ENCODE measurements at regions not wholly inside any gene's neighbourhood (a gene's known extent, or its start where the extent isn't known, plus 50 kb on each side); places are given as distances from the start of the nearest gene placed in this dataset.

DNA sequence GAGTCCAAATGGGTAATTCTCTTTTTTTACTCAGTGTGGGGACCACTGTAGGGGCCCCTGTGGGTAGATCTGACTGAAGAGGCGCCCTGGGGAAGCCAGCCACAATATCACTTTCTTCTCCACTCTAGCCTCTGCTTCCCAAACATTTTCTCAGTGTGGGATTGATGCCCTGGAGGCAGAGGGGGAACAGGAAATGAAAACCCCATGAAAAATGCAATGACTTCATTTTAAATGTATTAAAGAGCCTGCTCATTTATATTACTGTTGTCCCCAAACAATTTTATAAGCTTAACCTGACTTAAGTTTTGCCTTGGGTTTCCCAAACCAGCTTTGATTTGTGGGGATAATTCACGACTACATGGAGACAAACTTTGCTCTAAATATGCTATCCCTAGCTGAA is 181.9 kb downstream of the C1orf94 start:
- Histone ChIP-seq H3K9ac (ENCODE audit: low read depth, low read length) (no peak overlapping the region), H3K4me1 (ENCODE audit: control insufficient read depth, insufficient read depth, low read length) (no peaks in the 10 kb centered on the region), H3K27ac (ENCODE audit: low read depth, low read length) (no peak overlapping the region), H3K9me3 (ENCODE audit: control insufficient read depth, insufficient read depth, low read length) (no peaks in the 10 kb centered on the region), H3K27me3 (ENCODE audit: control insufficient read depth, insufficient read depth, low read length) (no peaks in the 10 kb centered on the region), H3K36me3 (ENCODE audit: control insufficient read depth, insufficient read depth, low read length) (no peaks in the 10 kb centered on the region), H3K4me3 (ENCODE audit: low read depth, low read length) (no peak overlapping the region)

DNA sequence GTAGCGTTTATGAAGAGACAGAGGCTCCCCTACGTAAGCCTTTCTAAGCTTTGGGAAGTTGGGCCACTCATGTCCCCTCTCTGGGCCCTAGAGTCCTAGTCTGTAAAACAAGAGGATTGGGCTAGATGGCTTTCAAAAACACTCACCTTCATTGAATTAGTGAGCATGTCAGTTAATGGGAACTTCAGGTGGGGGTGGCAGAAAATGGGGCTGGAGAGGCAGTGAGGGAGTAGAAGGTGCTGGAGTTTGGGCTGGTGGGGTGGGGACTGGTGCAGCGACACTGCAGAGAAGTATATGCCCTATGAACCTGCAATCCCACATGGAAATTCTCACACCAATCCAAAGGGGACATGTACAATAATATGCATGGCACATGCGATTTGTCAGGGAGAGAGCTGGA is 182.7 kb downstream of the C1orf94 start:
- Histone ChIP-seq H3K36me3 (ENCODE audit: control insufficient read depth, insufficient read depth, low read length) (no peaks in the 10 kb centered on the region), H3K9ac (ENCODE audit: low read depth, low read length) (no peak overlapping the region), H3K27me3 (ENCODE audit: control insufficient read depth, insufficient read depth, low read length) (no peaks in the 10 kb centered on the region), H3K4me1 (ENCODE audit: control insufficient read depth, insufficient read depth, low read length) (no peaks in the 10 kb centered on the region), H3K27ac (ENCODE audit: low read depth, low read length) (no peak overlapping the region), H3K9me3 (ENCODE audit: control insufficient read depth, insufficient read depth, low read length) (no peaks in the 10 kb centered on the region), H3K4me3 (ENCODE audit: low read depth, low read length) (no peak overlapping the region)

DNA sequence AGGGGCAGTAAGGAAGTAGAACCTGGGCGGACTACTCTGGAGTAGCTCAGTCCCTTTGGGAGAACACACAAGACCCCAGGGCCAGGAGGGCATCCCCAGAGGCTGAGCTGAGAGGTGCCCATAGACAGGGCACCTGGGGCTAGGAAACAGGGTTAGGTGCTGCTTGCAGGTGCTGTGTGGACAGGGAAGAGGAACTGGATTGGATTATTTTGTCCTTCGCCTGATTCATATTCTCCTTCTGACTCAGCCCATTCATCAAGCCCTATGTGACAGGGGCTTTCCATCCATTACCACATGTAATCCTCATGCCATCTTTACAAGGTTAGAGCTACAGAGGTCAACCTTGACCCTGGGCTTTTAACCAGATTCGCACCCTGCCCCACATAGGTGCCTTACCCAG is 183.9 kb downstream of the C1orf94 start:
- H3K27ac ChIP-seq (ENCODE audit: low read depth, low read length): no peak overlapping the region
- H3K4me1 ChIP-seq (ENCODE audit: control insufficient read depth, insufficient read depth, low read length): no peaks in the 10 kb centered on the region
- H3K9ac ChIP-seq (ENCODE audit: low read depth, low read length): no peak overlapping the region
- H3K4me3 ChIP-seq (ENCODE audit: low read depth, low read length): no peak overlapping the region
- no peaks in the 10 kb centered on the region for H3K9me3 ChIP-seq (ENCODE audit: control insufficient read depth, insufficient read depth, low read length)
- no peaks in the 10 kb centered on the region for H3K27me3 ChIP-seq (ENCODE audit: control insufficient read depth, insufficient read depth, low read length)
- no peaks in the 10 kb centered on the region for H3K36me3 ChIP-seq (ENCODE audit: control insufficient read depth, insufficient read depth, low read length)

DNA sequence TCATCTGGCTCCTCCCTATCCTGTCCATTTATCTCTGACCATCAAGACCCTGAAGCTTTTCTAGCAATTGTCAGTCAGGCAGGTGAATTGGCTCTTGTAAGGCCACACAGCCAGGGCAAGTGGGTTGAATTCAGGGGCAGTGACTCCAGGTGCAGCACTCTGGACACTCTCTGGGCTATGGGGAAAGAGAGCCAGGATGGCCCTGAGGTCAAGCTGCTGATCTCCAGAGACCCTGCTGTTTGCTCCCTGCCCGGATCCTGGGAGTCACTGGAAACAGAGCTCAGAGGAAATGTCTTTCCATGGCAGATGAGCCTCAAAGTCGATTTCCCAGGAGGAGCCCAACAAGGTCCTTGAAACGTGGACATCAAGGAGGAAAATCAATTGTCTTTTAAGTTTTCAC is 184.4 kb downstream of the C1orf94 start:
- H3K4me3 ChIP-seq (ENCODE audit: low read depth, low read length): no peak overlapping the region
- no peaks in the 10 kb centered on the region for H3K9me3 ChIP-seq (ENCODE audit: control insufficient read depth, insufficient read depth, low read length)
- H3K27ac ChIP-seq (ENCODE audit: low read depth, low read length): no peak overlapping the region
- no peaks in the 10 kb centered on the region for H3K4me1 ChIP-seq (ENCODE audit: control insufficient read depth, insufficient read depth, low read length)
- H3K27me3 ChIP-seq (ENCODE audit: control insufficient read depth, insufficient read depth, low read length): no peaks in the 10 kb centered on the region
- no peak overlapping the region for H3K9ac ChIP-seq (ENCODE audit: low read depth, low read length)
- H3K36me3 ChIP-seq (ENCODE audit: control insufficient read depth, insufficient read depth, low read length): no peaks in the 10 kb centered on the region

DNA sequence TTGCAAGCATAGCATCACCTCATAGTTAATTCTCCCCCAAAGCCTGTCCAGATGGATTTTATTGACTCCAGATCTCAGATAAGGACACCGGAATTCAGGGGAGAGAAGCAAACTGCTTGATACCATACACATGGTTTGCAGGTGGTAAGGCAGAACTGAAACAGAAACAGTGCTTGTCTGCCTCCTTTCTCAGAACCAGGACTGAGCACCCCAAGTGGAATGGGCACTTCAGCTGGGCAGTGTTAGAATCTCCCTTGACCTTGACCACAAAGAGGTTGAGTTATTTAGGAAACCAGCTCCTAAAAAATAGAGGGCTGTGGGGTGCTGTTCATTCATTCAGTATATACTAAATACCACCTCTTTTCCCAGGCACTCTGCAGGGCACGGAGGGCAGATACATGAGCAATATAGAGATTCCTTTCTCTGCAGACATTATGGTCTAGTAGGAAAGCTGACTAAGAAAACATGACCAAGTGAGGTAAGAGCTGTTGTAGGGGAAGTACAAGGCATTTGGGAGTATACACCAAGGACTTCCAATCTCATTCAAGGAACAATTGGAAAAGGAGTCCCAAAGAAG is 185.2 kb downstream of the C1orf94 start:
- Histone ChIP-seq H3K9ac (ENCODE audit: low read depth, low read length) (no peak overlapping the region), H3K27me3 (ENCODE audit: control insufficient read depth, insufficient read depth, low read length) (no peaks in the 10 kb centered on the region), H3K4me1 (ENCODE audit: control insufficient read depth, insufficient read depth, low read length) (no peaks in the 10 kb centered on the region), H3K9me3 (ENCODE audit: control insufficient read depth, insufficient read depth, low read length) (no peaks in the 10 kb centered on the region), H3K4me3 (ENCODE audit: low read depth, low read length) (no peak overlapping the region), H3K27ac (ENCODE audit: low read depth, low read length) (no peak overlapping the region), H3K36me3 (ENCODE audit: control insufficient read depth, insufficient read depth, low read length) (no peaks in the 10 kb centered on the region)

DNA sequence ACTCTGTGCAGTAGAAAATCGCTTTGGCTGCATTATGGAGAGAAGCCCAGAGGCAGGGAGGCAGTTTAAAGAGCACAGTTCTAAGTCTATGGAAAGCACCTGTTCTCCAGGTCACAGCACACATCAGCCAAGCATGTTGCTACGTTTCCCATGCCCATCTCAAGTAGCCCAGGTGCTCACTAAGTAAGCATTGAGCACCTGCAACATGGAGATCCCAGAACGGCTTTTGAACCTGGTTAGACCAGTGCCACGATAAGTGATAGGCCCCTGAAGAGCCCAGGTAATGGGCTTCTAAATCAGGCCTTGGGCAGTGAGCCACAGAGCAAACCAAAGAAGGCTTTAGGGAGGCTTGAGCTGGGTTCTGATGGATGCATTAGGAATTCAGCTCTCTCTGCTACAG is 186.2 kb downstream of the C1orf94 start:
- Histone ChIP-seq H3K27ac (ENCODE audit: low read depth, low read length) (no peak overlapping the region), H3K27me3 (ENCODE audit: control insufficient read depth, insufficient read depth, low read length) (no peaks in the 10 kb centered on the region), H3K9ac (ENCODE audit: low read depth, low read length) (no peak overlapping the region), H3K36me3 (ENCODE audit: control insufficient read depth, insufficient read depth, low read length) (no peaks in the 10 kb centered on the region), H3K9me3 (ENCODE audit: control insufficient read depth, insufficient read depth, low read length) (no peaks in the 10 kb centered on the region), H3K4me3 (ENCODE audit: low read depth, low read length) (no peak overlapping the region), H3K4me1 (ENCODE audit: control insufficient read depth, insufficient read depth, low read length) (no peaks in the 10 kb centered on the region)

DNA sequence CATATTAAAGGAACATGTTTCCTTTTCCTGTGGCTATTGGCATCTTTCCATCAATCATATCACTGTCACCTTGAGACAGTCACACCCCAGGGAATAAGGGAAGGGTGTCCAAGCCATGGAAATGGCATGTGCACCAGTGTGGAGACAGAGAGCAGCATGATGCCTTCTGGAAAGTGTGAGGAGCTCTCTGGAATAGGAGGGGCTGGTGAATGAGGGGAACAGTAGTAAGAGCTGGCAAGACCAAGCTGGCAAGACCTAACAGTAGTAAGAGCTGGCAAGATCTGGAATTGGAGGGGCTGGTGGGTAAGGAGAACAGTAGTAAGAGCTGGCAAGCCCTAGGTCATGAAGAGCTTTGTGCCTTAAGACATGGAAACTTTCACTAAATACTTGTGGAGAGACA is 186.7 kb downstream of the C1orf94 start:
- Histone ChIP-seq H3K9ac (ENCODE audit: low read depth, low read length) (no peak overlapping the region), H3K27me3 (ENCODE audit: control insufficient read depth, insufficient read depth, low read length) (no peaks in the 10 kb centered on the region), H3K4me3 (ENCODE audit: low read depth, low read length) (no peak overlapping the region), H3K36me3 (ENCODE audit: control insufficient read depth, insufficient read depth, low read length) (no peaks in the 10 kb centered on the region), H3K9me3 (ENCODE audit: control insufficient read depth, insufficient read depth, low read length) (no peaks in the 10 kb centered on the region), H3K4me1 (ENCODE audit: control insufficient read depth, insufficient read depth, low read length) (no peaks in the 10 kb centered on the region), H3K27ac (ENCODE audit: low read depth, low read length) (no peak overlapping the region)

DNA sequence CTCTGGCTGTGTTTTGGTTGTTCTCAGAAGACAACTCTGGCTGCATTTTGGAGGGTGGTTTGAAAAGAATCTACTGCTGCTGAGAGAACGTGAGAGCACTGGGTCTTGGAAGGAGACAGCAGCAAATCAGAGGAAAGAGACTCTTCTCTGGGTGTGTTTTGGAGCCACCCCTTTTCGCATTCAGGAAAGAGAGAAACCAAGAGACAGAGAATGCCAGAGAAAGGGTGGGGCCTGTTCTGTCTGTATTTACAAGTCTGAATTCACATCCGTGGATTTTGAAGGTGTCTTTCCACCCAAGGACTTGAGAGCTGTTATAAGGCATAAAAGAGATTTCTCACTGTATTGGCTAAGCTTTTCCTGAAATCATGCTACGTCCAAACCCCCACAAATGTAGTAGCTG is 187.2 kb downstream of the C1orf94 start:
- Histone ChIP-seq H3K4me3 (ENCODE audit: low read depth, low read length) (no peak overlapping the region), H3K36me3 (ENCODE audit: control insufficient read depth, insufficient read depth, low read length) (no peaks in the 10 kb centered on the region)

DNA sequence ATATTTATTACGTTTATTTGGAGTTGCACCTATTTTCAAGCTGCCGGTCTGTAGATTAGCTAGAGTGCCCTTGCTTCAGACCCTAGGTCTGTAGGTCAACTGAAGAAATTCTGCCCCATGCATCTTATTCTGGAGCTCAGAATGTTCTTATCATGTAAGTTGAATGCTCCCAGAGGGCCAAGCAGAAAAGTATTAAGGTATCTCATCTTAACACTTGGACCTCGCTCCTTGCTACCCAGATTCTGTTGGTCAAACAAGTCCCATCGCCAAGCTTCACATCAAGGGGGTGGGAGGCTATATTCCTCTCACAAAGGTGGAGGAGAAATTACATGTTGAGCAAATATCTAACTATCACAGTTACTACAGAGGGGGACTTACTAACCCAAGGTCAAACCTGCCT is 187.7 kb downstream of the C1orf94 start:
- Histone ChIP-seq H3K27me3 (ENCODE audit: control insufficient read depth, insufficient read depth, low read length) (no peaks in the 10 kb centered on the region), H3K4me3 (ENCODE audit: low read depth, low read length) (no peak overlapping the region), H3K9ac (ENCODE audit: low read depth, low read length) (no peak overlapping the region), H3K4me1 (ENCODE audit: control insufficient read depth, insufficient read depth, low read length) (no peaks in the 10 kb centered on the region), H3K9me3 (ENCODE audit: control insufficient read depth, insufficient read depth, low read length) (no peaks in the 10 kb centered on the region), H3K27ac (ENCODE audit: low read depth, low read length) (no peak overlapping the region), H3K36me3 (ENCODE audit: control insufficient read depth, insufficient read depth, low read length) (no peaks in the 10 kb centered on the region)

More for the DNA sequence above, 187.2 kb downstream of the C1orf94 start:
- Histone ChIP-seq H3K9me3 (ENCODE audit: control insufficient read depth, insufficient read depth, low read length) (no peaks in the 10 kb centered on the region), H3K4me1 (ENCODE audit: control insufficient read depth, insufficient read depth, low read length) (no peaks in the 10 kb centered on the region), H3K27me3 (ENCODE audit: control insufficient read depth, insufficient read depth, low read length) (no peaks in the 10 kb centered on the region), H3K9ac (ENCODE audit: low read depth, low read length) (no peak overlapping the region), H3K27ac (ENCODE audit: low read depth, low read length) (no peak overlapping the region)

DNA sequence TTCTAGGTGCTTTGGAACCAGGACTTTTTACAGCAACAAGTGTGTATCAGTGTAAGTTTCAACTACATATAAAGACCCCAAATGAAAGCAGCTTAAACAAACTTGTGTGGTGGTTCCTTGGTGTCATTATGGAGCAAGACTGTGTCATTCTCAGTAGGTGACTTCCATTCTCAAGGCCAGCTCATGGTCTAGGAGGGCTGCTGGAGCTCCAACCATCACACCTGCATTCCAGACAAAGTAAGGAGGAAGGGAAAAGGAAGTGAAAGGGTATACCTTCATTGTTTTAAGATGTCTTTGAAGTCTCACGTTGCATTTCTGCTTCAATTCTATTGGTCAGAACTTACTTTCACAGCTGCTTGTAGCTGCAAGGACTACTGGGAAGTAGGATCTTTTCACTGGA is 188.6 kb downstream of the C1orf94 start:
- H3K27me3 ChIP-seq (ENCODE audit: control insufficient read depth, insufficient read depth, low read length): no peaks in the 10 kb centered on the region
- H3K4me1 ChIP-seq (ENCODE audit: control insufficient read depth, insufficient read depth, low read length): no peaks in the 10 kb centered on the region
- no peaks in the 10 kb centered on the region for H3K9me3 ChIP-seq (ENCODE audit: control insufficient read depth, insufficient read depth, low read length)

DNA sequence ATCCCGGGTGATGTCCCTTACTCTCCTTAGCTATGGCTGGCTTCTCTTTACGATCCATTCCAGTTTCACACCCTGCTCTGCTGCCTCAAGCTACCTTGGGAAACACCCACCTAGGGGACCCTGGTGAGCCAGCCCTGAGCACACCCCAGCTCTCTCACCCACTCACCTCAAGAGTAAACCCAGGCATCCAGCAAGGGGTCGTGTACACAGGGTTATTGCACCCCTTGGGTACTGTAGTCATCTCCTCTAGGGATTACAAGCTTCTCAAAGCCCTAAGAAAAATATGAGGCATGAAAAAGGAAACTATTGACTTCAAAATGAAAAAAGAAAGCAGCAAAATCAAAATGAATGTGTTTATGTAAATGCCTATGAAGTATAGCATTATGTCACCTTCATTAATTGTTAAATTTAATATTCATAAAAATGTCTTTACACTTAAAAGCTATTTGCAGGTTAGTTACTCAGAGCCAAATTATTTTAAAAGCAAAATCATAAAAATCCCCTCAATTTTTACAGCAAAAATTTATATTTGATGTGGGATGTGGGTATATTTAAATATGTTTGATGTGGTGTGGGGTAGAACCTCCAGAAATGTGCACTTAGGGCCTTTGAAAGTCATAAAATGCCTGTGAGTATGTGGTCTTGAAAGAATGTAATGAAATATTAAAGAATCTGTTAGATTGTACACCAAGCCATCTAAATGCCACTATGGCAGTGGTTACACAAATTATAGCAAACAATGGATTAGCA is 190.3 kb downstream of the C1orf94 start:
- no peaks in the 10 kb centered on the region for H3K27me3 ChIP-seq (ENCODE audit: control insufficient read depth, insufficient read depth, low read length)
- no peaks in the 10 kb centered on the region for H3K9me3 ChIP-seq (ENCODE audit: control insufficient read depth, insufficient read depth, low read length)
- H3K36me3 ChIP-seq (ENCODE audit: control insufficient read depth, insufficient read depth, low read length): no peaks in the 10 kb centered on the region
- no peak overlapping the region for H3K27ac ChIP-seq (ENCODE audit: low read depth, low read length)
- H3K9ac ChIP-seq (ENCODE audit: low read depth, low read length): no peak overlapping the region
- H3K4me1 ChIP-seq (ENCODE audit: control insufficient read depth, insufficient read depth, low read length): no peaks in the 10 kb centered on the region
- H3K4me3 ChIP-seq (ENCODE audit: low read depth, low read length): no peak overlapping the region

More for the DNA sequence above, 188.6 kb downstream of the C1orf94 start:
- H3K36me3 ChIP-seq (ENCODE audit: control insufficient read depth, insufficient read depth, low read length): no peaks in the 10 kb centered on the region
- no peak overlapping the region for H3K9ac ChIP-seq (ENCODE audit: low read depth, low read length)
- no peak overlapping the region for H3K4me3 ChIP-seq (ENCODE audit: low read depth, low read length)
- no peak overlapping the region for H3K27ac ChIP-seq (ENCODE audit: low read depth, low read length)

Data from HUES48 (cell line).